GM12892 (cell line): ENCODE measurements at regions not wholly inside any gene's neighbourhood (a gene's known extent, or its start where the extent isn't known, plus 50 kb on each side); places are given as distances from the start of the nearest gene placed in this dataset.

Source experiments
- POLR2A ChIP-seq: IDR thresholded peaks from 2 replicates; pipeline ENCODE4 v1.6.1; 2011; ENCODE audit warnings: low read depth, low read length, control low read depth
- TAF1 ChIP-seq: IDR thresholded peaks from 2 replicates; pipeline ENCODE4 v1.6.1; 2011; ENCODE audit warnings: low read depth, mild to moderate bottlenecking, control low read depth, low read length, borderline replicate concordance

GRCh38 chr5:116375926-116376325, 198.7 kb downstream of the SEMA6A start:
- TF ChIP-seq POLR2A (no peak), TAF1 (no peak)
